Keratinocyte (primary cell): ENCODE measurements at regions not wholly inside any gene's neighbourhood (a gene's known extent, or its start where the extent isn't known, plus 50 kb on each side); places are given as distances from the start of the nearest gene placed in this dataset.

Source experiments
- DNase-seq: peaks from one replicate; pipeline ENCODE4 v3.0.0-alpha.2; 2011; ENCODE audit warnings: low read depth, missing footprints, low spot score
- FAIRE-seq: peaks from 2 replicates; lab custom pipeline; 2011; peaks lifted over from hg19 to GRCh38; lab: Jason Lieb, UNC
- H2AFZ ChIP-seq: 2 replicates; pipeline ENCODE4 v1.6.0; 2012; ENCODE audit warnings: low read length, control low read depth, inconsistent platforms; ENCODE audit not compliant: control insufficient read depth
- H3K27ac ChIP-seq: 2 replicates; pipeline ENCODE4 v1.5.1; 2011; ENCODE audit warnings: low read length; ENCODE audit not compliant: control insufficient read depth, insufficient read depth
- H3K27me3 ChIP-seq: 3 replicates; pipeline ENCODE4 v1.6.0; 2011; ENCODE audit warnings: low read length; ENCODE audit not compliant: control insufficient read depth, insufficient read depth; ENCODE audit errors: extremely low read depth
- H3K36me3 ChIP-seq, 2 experiments: 2 replicates in 1 of 2; 3 replicates in 1 of 2; pipeline ENCODE4 v1.5.1; 2011; ENCODE audit warnings: low read length in 2 of 2, mild to moderate bottlenecking in 1 of 2; ENCODE audit not compliant: control insufficient read depth in 2 of 2, insufficient read depth in 2 of 2; ENCODE audit errors: extremely low read depth in 1 of 2
- H3K4me1 ChIP-seq: 3 replicates; pipeline ENCODE4 v1.5.1; 2011; ENCODE audit warnings: low read length; ENCODE audit not compliant: control insufficient read depth, insufficient read depth; ENCODE audit errors: extremely low read depth
- H3K4me2 ChIP-seq: 3 replicates; pipeline ENCODE4 v1.6.0; 2011; ENCODE audit warnings: low read depth, low read length; ENCODE audit not compliant: control insufficient read depth, insufficient read depth; ENCODE audit errors: extremely low read depth
- H3K4me3 ChIP-seq, 3 experiments: fragments of 200-600 bp in 1 of 3; sonication (generic) in 1 of 3; 2 replicates in 2 of 3; 3 replicates in 1 of 3; pipeline ENCODE4 v1.5.1; 2011 to 2016; ENCODE audit warnings: low read length in 3 of 3, mild to moderate bottlenecking in 3 of 3, control low read depth in 2 of 3, inconsistent platforms in 1 of 3, low read depth in 1 of 3, mixed read lengths in 1 of 3, mixed run types in 1 of 3, moderate library complexity in 1 of 3; ENCODE audit not compliant: control insufficient read depth in 2 of 3, insufficient read depth in 2 of 3; ENCODE audit errors: extremely low read depth in 1 of 3
- H3K79me2 ChIP-seq: 2 replicates; pipeline ENCODE4 v1.6.0; 2012; ENCODE audit warnings: low read length; ENCODE audit not compliant: control insufficient read depth, insufficient read depth
- H3K9ac ChIP-seq: 3 replicates; pipeline ENCODE4 v1.6.0; 2011; ENCODE audit warnings: low read length; ENCODE audit not compliant: control insufficient read depth, insufficient read depth; ENCODE audit errors: extremely low read depth
- H3K9me1 ChIP-seq: 3 replicates; pipeline ENCODE4 v1.6.0; 2011; ENCODE audit warnings: low read length; ENCODE audit not compliant: control insufficient read depth, insufficient read depth; ENCODE audit errors: extremely low read depth
- H3K9me3 ChIP-seq: 2 replicates; pipeline ENCODE4 v1.5.1; 2012; ENCODE audit warnings: low read depth, low read length; ENCODE audit not compliant: control insufficient read depth
- H4K20me1 ChIP-seq: 3 replicates; pipeline ENCODE4 v1.6.0; 2011; ENCODE audit warnings: low read length; ENCODE audit not compliant: control insufficient read depth, insufficient read depth; ENCODE audit errors: extremely low read depth
- CTCF ChIP-seq, 3 experiments: IDR thresholded peaks in 1 of 3; conservative IDR thresholded peaks in 1 of 3; optimal IDR thresholded peaks in 1 of 3; 2 replicates in 2 of 3; 3 replicates in 1 of 3; pipeline versions ENCODE3 to v1.5.1; 2011; ENCODE audit warnings: low read length in 3 of 3, mild to moderate bottlenecking in 3 of 3, moderate library complexity in 2 of 3, control low read depth in 1 of 3, inconsistent platforms in 1 of 3; ENCODE audit not compliant: insufficient read depth in 2 of 3; ENCODE audit errors: extremely low read depth in 1 of 3
- EZH2 ChIP-seq: IDR thresholded peaks from one replicate; pipeline ENCODE4 v1.6.1; 2012; ENCODE audit warnings: inconsistent platforms, mild to moderate bottlenecking, low read length, moderate library complexity
- dilution Hi-C: fragments of 300-500 bp; cut with MboI; formaldehyde crosslinking; loops from one replicate; pipeline ENCODE4 v1.7.0; 2020; ENCODE audit warnings: low sequenced_read_pairs; ENCODE audit not compliant: extremely low pct_ligation_motif_present

GRCh38 chr10:3476640-3477448 lies 304.3 kb upstream of the PITRM1 start:
- dilution Hi-C loops = no loop called here
- H3K27ac ChIP-seq = peak overlapping the region; percentile 72
- H3K9ac ChIP-seq = no peak overlapping the region
- no peaks in the 10 kb centered on the region for H3K9me1 ChIP-seq
- no peaks in the 10 kb centered on the region for H3K27me3 ChIP-seq
- no peaks in the 10 kb centered on the region for H3K9me3 ChIP-seq
- peaks cover 28% of the 10 kb centered on the region for H3K4me1 ChIP-seq
- TF ChIP-seq CTCF (optimal IDR thresholded peaks at IDR 0.05 in 1 of 3, IDR thresholded peaks at IDR 0.05 in 1 of 3, conservative IDR thresholded peaks at IDR 0.05 in 1 of 3; ENCODE audit: extremely low read depth in 1 of 3, insufficient read depth in 2 of 3, low read length in 3 of 3) (no peak), EZH2 (no peak)
- no peak for FAIRE-seq
- no peak for DNase-seq
- H3K79me2 ChIP-seq = no peaks in the 10 kb centered on the region
- no peak overlapping the region for H3K4me2 ChIP-seq
- no peak overlapping the region for H3K4me3 ChIP-seq
- H4K20me1 ChIP-seq = no peaks in the 10 kb centered on the region
- H2AFZ ChIP-seq = no peak overlapping the region
- no peaks in the 10 kb centered on the region for H3K36me3 ChIP-seq

- Histone ChIP-seq H3K4me3 (no peak overlapping the region), H3K36me3 (no peaks in the 10 kb centered on the region), H3K9me3 (no peaks in the 10 kb centered on the region), H3K27ac (no peak overlapping the region), H3K27me3 (no peaks in the 10 kb centered on the region), H3K79me2 (no peaks in the 10 kb centered on the region), H3K4me1 (peaks cover 25% of the 10 kb centered on the region), H3K9me1 (no peaks in the 10 kb centered on the region), H3K9ac (no peak overlapping the region), H3K4me2 (no peak overlapping the region), H2AFZ (no peak overlapping the region), H4K20me1 (no peaks in the 10 kb centered on the region)
- DNase-seq (no peak), FAIRE-seq (no peak)
- TF ChIP-seq CTCF (optimal IDR thresholded peaks at IDR 0.05 in 1 of 3, IDR thresholded peaks at IDR 0.05 in 1 of 3, conservative IDR thresholded peaks at IDR 0.05 in 1 of 3; ENCODE audit: extremely low read depth in 1 of 3, insufficient read depth in 2 of 3, low read length in 3 of 3) = no peak
- TF ChIP-seq EZH2 = no peak
- dilution Hi-C loops = no loop called here
Measured at GRCh38 chr10:3476186-3476585, 303.6 kb upstream of the PITRM1 start.
